ENCODE measurements at regions not wholly inside any gene's neighbourhood (a gene's known extent, or its start where the extent isn't known, plus 50 kb on each side); places are given as distances from the start of the nearest gene placed in this dataset.
A peak's percentile ranks its signal among the peaks of the same experiment; 100 is the strongest.

DNA sequence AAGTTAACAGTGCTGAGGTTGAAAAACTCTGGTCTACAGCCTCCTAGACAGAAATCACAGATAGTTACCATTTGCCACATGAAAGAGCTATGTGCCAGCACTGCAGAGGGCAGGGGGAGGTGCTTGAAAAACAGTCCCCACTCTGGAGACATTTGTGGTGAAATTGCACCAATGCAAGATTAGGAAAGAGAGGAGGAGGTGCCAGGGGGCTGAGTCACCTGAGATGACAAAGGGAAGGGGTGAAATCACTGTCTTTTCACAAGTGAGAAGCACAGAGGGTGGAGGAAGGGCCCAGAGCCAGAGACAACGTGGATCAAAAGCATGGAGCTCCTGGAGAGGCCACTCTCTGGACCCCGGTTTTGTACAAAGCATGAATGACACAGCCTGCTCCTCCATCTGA is 196.3 kb downstream of the BUD13 start:
- TF ChIP-seq POLR2A (IDR thresholded peaks at IDR 0.05): no peak
- TF ChIP-seq, protein P1, sequence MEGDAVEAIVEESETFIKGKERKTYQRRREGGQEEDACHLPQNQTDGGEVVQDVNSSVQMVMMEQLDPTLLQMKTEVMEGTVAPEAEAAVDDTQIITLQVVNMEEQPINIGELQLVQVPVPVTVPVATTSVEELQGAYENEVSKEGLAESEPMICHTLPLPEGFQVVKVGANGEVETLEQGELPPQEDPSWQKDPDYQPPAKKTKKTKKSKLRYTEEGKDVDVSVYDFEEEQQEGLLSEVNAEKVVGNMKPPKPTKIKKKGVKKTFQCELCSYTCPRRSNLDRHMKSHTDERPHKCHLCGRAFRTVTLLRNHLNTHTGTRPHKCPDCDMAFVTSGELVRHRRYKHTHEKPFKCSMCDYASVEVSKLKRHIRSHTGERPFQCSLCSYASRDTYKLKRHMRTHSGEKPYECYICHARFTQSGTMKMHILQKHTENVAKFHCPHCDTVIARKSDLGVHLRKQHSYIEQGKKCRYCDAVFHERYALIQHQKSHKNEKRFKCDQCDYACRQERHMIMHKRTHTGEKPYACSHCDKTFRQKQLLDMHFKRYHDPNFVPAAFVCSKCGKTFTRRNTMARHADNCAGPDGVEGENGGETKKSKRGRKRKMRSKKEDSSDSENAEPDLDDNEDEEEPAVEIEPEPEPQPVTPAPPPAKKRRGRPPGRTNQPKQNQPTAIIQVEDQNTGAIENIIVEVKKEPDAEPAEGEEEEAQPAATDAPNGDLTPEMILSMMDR (IDR thresholded peaks at IDR 0.05): no peak
- DNase-seq: no peak
- Histone ChIP-seq H3K36me3 (no peaks in the 10 kb centered on the region), H3K9me3 (no peaks in the 10 kb centered on the region), H3K4me3 (no peak overlapping the region), H3K4me1 (peaks cover 0 to 11% (median 0%) of the 10 kb centered on the region in 4 donors), H3K27me3 (peaks cover 0 to 16% of the 10 kb centered on the region in 2 donors), H3K27ac (no peak overlapping the region)

DNA sequence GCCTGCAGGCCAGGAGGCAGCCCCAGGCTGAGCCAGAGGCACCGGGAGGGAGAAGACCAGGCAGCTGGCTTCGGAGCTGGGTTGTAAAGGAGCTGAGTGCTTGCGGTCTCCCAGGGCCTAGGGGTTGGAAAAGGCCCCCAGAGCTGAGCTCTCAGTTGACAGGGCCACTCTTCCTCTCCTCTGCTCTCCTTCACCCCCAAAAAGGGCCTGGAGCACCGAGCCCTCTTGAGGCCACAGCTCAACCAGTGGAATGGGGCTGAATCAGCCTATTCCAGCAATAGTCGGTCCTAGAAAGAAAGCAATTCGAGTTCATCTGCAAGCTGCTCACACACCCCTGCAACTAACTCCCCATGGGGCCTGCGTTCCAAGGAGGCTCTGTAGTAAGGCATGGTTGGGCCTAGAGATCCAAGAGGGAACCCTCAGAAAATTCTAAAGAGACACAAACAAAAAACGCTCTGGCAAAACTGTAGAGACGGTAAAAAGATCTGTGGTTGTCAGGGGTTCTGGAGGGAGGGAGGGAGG is 205.0 kb downstream of the BUD13 start:
- Histone ChIP-seq H3K4me3 (no peak overlapping the region), H3K4me1 (peaks cover 0 to 5% (median 0%) of the 10 kb centered on the region in 4 donors), H3K27me3 (no peaks in the 10 kb centered on the region), H3K36me3 (no peaks in the 10 kb centered on the region), H3K9me3 (no peaks in the 10 kb centered on the region), H3K27ac (no peak overlapping the region)
- DNase-seq: no peak
- TF ChIP-seq, protein P1 (IDR thresholded peaks at IDR 0.05): no peak
- no peak for TF ChIP-seq POLR2A (IDR thresholded peaks at IDR 0.05)

DNA sequence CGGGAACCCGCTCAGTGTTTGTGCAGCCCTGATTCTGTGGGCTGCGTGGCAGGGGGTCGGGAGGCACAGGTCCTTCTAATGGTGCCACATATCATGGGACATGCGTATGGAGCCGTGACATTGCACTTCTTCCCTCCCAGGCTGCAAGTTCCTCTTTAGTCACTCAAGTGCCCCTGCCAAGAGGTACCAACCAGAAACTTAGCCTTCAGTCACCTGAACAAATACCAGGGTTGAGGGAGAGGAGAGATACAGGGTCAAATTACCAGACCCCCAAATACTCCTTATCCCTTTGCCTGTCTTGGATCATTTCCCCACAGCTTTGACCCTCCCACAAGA is 209.1 kb downstream of the BUD13 start:
- H3K27me3 ChIP-seq: no peaks in the 10 kb centered on the region
- no peak overlapping the region for H3K27ac ChIP-seq
- H3K36me3 ChIP-seq: no peaks in the 10 kb centered on the region
- peaks cover 0 to 6% (median 0%) of the 10 kb centered on the region in 4 donors for H3K4me1 ChIP-seq
- no peak for DNase-seq
- H3K9me3 ChIP-seq: no peaks in the 10 kb centered on the region
- TF ChIP-seq, protein P1 (IDR thresholded peaks at IDR 0.05): no peak
- no peak for TF ChIP-seq POLR2A (IDR thresholded peaks at IDR 0.05)
- H3K4me3 ChIP-seq: no peak overlapping the region

GRCh38 chr11:116563028-116563711 is 209.6 kb downstream of the BUD13 start:
- Histone ChIP-seq H3K4me3 (no peak overlapping the region), H3K27ac (peak overlapping the region in 2 of 4 donors; percentile 28 to 35), H3K27me3 (no peaks in the 10 kb centered on the region), H3K36me3 (no peaks in the 10 kb centered on the region), H3K4me1 (peaks cover 0 to 6% (median 0%) of the 10 kb centered on the region in 4 donors), H3K9me3 (no peaks in the 10 kb centered on the region)
- peak in 2 of 3 donors; percentile 56 to 69 for DNase-seq
- TF ChIP-seq, protein P1 (IDR thresholded peaks at IDR 0.05): no peak
- TF ChIP-seq POLR2A (IDR thresholded peaks at IDR 0.05): no peak

DNA sequence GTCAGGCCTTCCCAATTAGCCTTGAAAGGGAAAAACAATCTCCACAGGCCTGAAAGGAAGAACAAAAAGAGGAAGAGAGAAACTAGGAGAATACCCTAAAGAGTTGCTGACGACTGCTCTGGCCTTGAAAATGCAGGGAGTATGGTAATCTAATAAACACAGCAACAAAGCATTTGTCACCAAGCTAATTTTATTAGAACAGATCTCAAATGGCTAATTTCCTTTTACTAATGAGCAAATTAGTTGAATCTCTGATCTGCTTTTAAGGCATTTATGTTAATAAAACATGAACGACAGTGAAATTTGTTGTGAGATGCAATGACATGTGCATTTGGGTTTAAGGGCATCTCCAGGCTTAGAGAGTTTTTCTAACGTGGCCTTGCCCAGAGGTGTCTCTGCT is 212.2 kb downstream of the BUD13 start:
- TF ChIP-seq, protein P1 (IDR thresholded peaks at IDR 0.05): no peak
- TF ChIP-seq POLR2A (IDR thresholded peaks at IDR 0.05): no peak
- no peak overlapping the region for H3K27ac ChIP-seq
- H3K27me3 ChIP-seq: no peaks in the 10 kb centered on the region
- H3K9me3 ChIP-seq: peaks cover 0 to 2% (median 0%) of the 10 kb centered on the region in 4 donors
- H3K4me3 ChIP-seq: no peak overlapping the region
- peaks cover 0 to 6% (median 0%) of the 10 kb centered on the region in 4 donors for H3K4me1 ChIP-seq
- no peak for DNase-seq
- no peaks in the 10 kb centered on the region for H3K36me3 ChIP-seq
